CD14-positive monocyte (primary cell): ENCODE measurements at regions not wholly inside any gene's neighbourhood (a gene's known extent, or its start where the extent isn't known, plus 50 kb on each side); places are given as distances from the start of the nearest gene placed in this dataset.
"Not testable (repeated sequence)": the region's sequence is repeated elsewhere in the genome, so short reads cannot be mapped to it uniquely, and the experiment has no call there.

Experiments used
- DNase-seq, 3 donors: peaks; one replicate each; pipeline ENCODE4 v3.0.0-alpha.2; 2011 to 2022
- H2AFZ ChIP-seq: 2 replicates; pipeline ENCODE4 v1.6.0; 2012; ENCODE audit warnings: mild to moderate bottlenecking, low read depth, low read length, inconsistent platforms; ENCODE audit not compliant: insufficient read depth, poor library complexity, severe bottlenecking
- H3K27ac ChIP-seq, 2 donors: 1 replicate in 1 of 2; 2 replicates in 1 of 2; pipeline ENCODE4 v1.5.1; 2012 to 2013; ENCODE audit warnings: low read length in 2 of 2, control low read depth in 1 of 2, inconsistent platforms in 1 of 2, low read depth in 1 of 2, mild to moderate bottlenecking in 1 of 2
- H3K27me3 ChIP-seq, 2 donors: one replicate each; pipeline versions ENCODE4 v1.6.0 to v1.6.1; 2011 to 2013; ENCODE audit warnings: low read length in 2 of 2; ENCODE audit not compliant: control insufficient read depth in 2 of 2, insufficient read depth in 2 of 2
- H3K36me3 ChIP-seq, 2 donors: replicated peaks in 1 of 2; 1 replicate in 1 of 2; 2 replicates in 1 of 2; pipeline versions ENCODE4 v1.5.1 to v1.6.1; 2012 to 2013; ENCODE audit warnings: low read length in 2 of 2, control low read depth in 1 of 2, inconsistent platforms in 1 of 2, mild to moderate bottlenecking in 1 of 2; ENCODE audit not compliant: insufficient read depth in 2 of 2, control insufficient read depth in 1 of 2
- H3K4me1 ChIP-seq, 2 donors: 1 replicate in 1 of 2; 2 replicates in 1 of 2; pipeline versions ENCODE4 v1.5.1 to v1.6.1; 2012 to 2013; ENCODE audit warnings: low read length in 2 of 2, control low read depth in 1 of 2, inconsistent platforms in 1 of 2, mild to moderate bottlenecking in 1 of 2, moderate library complexity in 1 of 2; ENCODE audit not compliant: insufficient read depth in 2 of 2, control insufficient read depth in 1 of 2
- H3K4me2 ChIP-seq: replicated peaks from 2 replicates; pipeline ENCODE3; 2012; ENCODE audit warnings: low read length, moderate library complexity, mild to moderate bottlenecking; ENCODE audit not compliant: poor library complexity, severe bottlenecking; ENCODE audit errors: extremely low read depth
- H3K4me3 ChIP-seq, 3 experiments: fragments of 200-600 bp in 1 of 3; sonication (generic) in 1 of 3; replicated peaks in 1 of 3; 1 replicate in 2 of 3; 2 replicates in 1 of 3; pipeline ENCODE4 v1.5.1; 2011 to 2013; ENCODE audit warnings: low read length in 3 of 3, mild to moderate bottlenecking in 3 of 3, control low read depth in 2 of 3, low read depth in 2 of 3, inconsistent platforms in 1 of 3, moderate library complexity in 1 of 3
- H3K79me2 ChIP-seq: 2 replicates; pipeline ENCODE4 v1.6.0; 2012; ENCODE audit warnings: mild to moderate bottlenecking, control low read depth, inconsistent platforms, low read length, moderate library complexity; ENCODE audit not compliant: insufficient read depth
- H3K9ac ChIP-seq: 2 replicates; pipeline ENCODE4 v1.6.0; 2017; ENCODE audit warnings: low read length, mild to moderate bottlenecking; ENCODE audit not compliant: insufficient read depth, poor library complexity, severe bottlenecking
- H3K9me3 ChIP-seq, 2 donors: replicated peaks in 1 of 2; 1 replicate in 1 of 2; 2 replicates in 1 of 2; pipeline versions ENCODE4 v1.5.1 to v1.6.1; 2012 to 2013; ENCODE audit warnings: low read length in 2 of 2, control low read depth in 1 of 2; ENCODE audit not compliant: control insufficient read depth in 1 of 2, insufficient read depth in 1 of 2
- H4K20me1 ChIP-seq: 2 replicates; pipeline ENCODE4 v1.6.0; 2012; ENCODE audit warnings: mild to moderate bottlenecking, low read length, control low read depth, moderate library complexity; ENCODE audit not compliant: insufficient read depth
- H3K27ac Mint-ChIP-seq, 7 donors: one replicate each; pipeline ENCODE4 v1.8.0; 2020; ENCODE audit warnings: mild to moderate bottlenecking in 7 of 7, mixed read lengths in 7 of 7, moderate library complexity in 6 of 7, inconsistent platforms in 2 of 7
- H3K27me3 Mint-ChIP-seq, 3 donors: one replicate each; pipeline ENCODE4 v1.8.0; 2021 to 2022; ENCODE audit warnings: low read depth in 3 of 3, mild to moderate bottlenecking in 3 of 3, mixed read lengths in 3 of 3, moderate library complexity in 3 of 3, inconsistent platforms in 1 of 3
- H3K36me3 Mint-ChIP-seq, 2 donors: one replicate each; pipeline ENCODE4 v1.8.0; 2020; ENCODE audit warnings: mixed read lengths in 2 of 2, inconsistent platforms in 1 of 2, mild to moderate bottlenecking in 1 of 2
- H3K4me1 Mint-ChIP-seq: one replicate; pipeline ENCODE4 v1.8.0; 2020; ENCODE audit warnings: mild to moderate bottlenecking, mixed read lengths
- H3K4me3 Mint-ChIP-seq, 2 donors: one replicate each; pipeline ENCODE4 v1.8.0; 2020; ENCODE audit warnings: mild to moderate bottlenecking in 2 of 2, mixed read lengths in 2 of 2, moderate library complexity in 1 of 2
- H3K9me3 Mint-ChIP-seq, 7 donors: one replicate each; pipeline ENCODE4 v1.8.0; 2020 to 2022; ENCODE audit warnings: mixed read lengths in 7 of 7, mild to moderate bottlenecking in 6 of 7, moderate library complexity in 6 of 7, inconsistent platforms in 2 of 7
- CTCF ChIP-seq: fragments of 200-600 bp; IDR thresholded peaks from one replicate; pipeline ENCODE4 v1.8.0; 2022; ENCODE audit warnings: antibody characterized with exemption, mild to moderate bottlenecking
- WGBS: methylation state at CpG from one replicate; pipeline ENCODE4 v1.1.5; 2013; ENCODE audit warnings: missing lambda C conversion rate; ENCODE audit not compliant: insufficient coverage; 5-methylcytosine and 5-hydroxymethylcytosine counted together
- intact Hi-C, 2 donors: fragments of 100-400 bp; cut with micrococcal nuclease; formaldehyde crosslinking; loops; one replicate each; pipeline versions ENCODE4 v1.15.0 to v1.15.1; 2023

- no peaks in the 10 kb centered on the region for H4K20me1 ChIP-seq
- H3K9me3 ChIP-seq, result peaks cover 71 to 80% of the 10 kb centered on the region in 2 donors
- no peak for TF ChIP-seq CTCF
These were observed 65.2 kb upstream of the PEG3 start for GRCh38 chr19:56905631-56906150.

GRCh38 chr19:56912401-56913112 lies 72.0 kb upstream of the PEG3 start:
- no peaks in the 10 kb centered on the region for H3K79me2 ChIP-seq
- H3K36me3 Mint-ChIP-seq, result no peaks in the 10 kb centered on the region
- no peak overlapping the region for H2AFZ ChIP-seq
- DNase-seq, result no peak
- H3K9ac ChIP-seq, result no peak overlapping the region
- H3K27me3 Mint-ChIP-seq, result peaks cover 0 to 1% (median 0%) of the 10 kb centered on the region in 3 donors
- no peak overlapping the region for H3K4me3 Mint-ChIP-seq
- peaks cover 40 to 88% (median 60%) of the 10 kb centered on the region in 7 donors for H3K9me3 Mint-ChIP-seq
- H3K4me2 ChIP-seq, result no peak overlapping the region
- H3K27ac Mint-ChIP-seq, result no peak overlapping the region
- peaks cover 75 to 90% of the 10 kb centered on the region in 2 donors for H3K9me3 ChIP-seq
- H3K27ac ChIP-seq, result no peak overlapping the region
- H3K27me3 ChIP-seq, result no peaks in the 10 kb centered on the region
- no peaks in the 10 kb centered on the region for H4K20me1 ChIP-seq
- intact Hi-C loops, result no loop called here
- H3K4me1 Mint-ChIP-seq, result no peaks in the 10 kb centered on the region
- no peak for TF ChIP-seq CTCF
- 85% methylated on average over 8 of the region's 10 CpGs for WGBS
- no peaks in the 10 kb centered on the region for H3K4me1 ChIP-seq
- H3K4me3 ChIP-seq, result no peak overlapping the region
- H3K36me3 ChIP-seq, result no peaks in the 10 kb centered on the region

More at GRCh38 chr19:56905631-56906150, 65.2 kb upstream of the PEG3 start:
- no peaks in the 10 kb centered on the region for H3K27me3 ChIP-seq
- Mint-ChIP-seq H3K4me1 (no peaks in the 10 kb centered on the region), H3K36me3 (no peaks in the 10 kb centered on the region), H3K27ac (no peak overlapping the region), H3K9me3 (peaks cover 34 to 79% (median 70%) of the 10 kb centered on the region in 7 donors), H3K4me3 (no peak overlapping the region), H3K27me3 (peaks cover 0 to 5% (median 0%) of the 10 kb centered on the region in 3 donors)
- no peaks in the 10 kb centered on the region for H3K4me1 ChIP-seq
- no peaks in the 10 kb centered on the region for H3K36me3 ChIP-seq
- WGBS, result 86% methylated on average over 6 of the region's 6 CpGs
- H3K4me2 ChIP-seq, result no peak overlapping the region
- H3K79me2 ChIP-seq, result no peaks in the 10 kb centered on the region
- no peak overlapping the region for H3K9ac ChIP-seq
- intact Hi-C loops, result no loop called here
- no peak for DNase-seq
- no peak overlapping the region for H3K27ac ChIP-seq
- peak overlapping the region in 1 of 3 experiments; percentile 8 for H3K4me3 ChIP-seq
- H2AFZ ChIP-seq, result no peak overlapping the region

- H3K4me3 ChIP-seq, H3K4me2 ChIP-seq, H2AFZ ChIP-seq, H3K4me1 ChIP-seq, H3K36me3 ChIP-seq, H3K4me1 Mint-ChIP-seq, H3K79me2 ChIP-seq, H3K9ac ChIP-seq, H3K27ac Mint-ChIP-seq, H3K27me3 Mint-ChIP-seq, H3K36me3 Mint-ChIP-seq, H3K27ac ChIP-seq, intact Hi-C loops, H3K4me3 Mint-ChIP-seq, H4K20me1 ChIP-seq, H3K27me3 ChIP-seq, DNase-seq: not testable (repeated sequence)
- H3K9me3 Mint-ChIP-seq, result peaks cover 35 to 82% (median 56%) of the 10 kb centered on the region in 7 donors
- peaks cover 72 to 89% of the 10 kb centered on the region in 2 donors for H3K9me3 ChIP-seq
- WGBS, result no CpG with 5 or more reads among the region's 4 CpGs
These were observed 72.6 kb upstream of the PEG3 start for GRCh38 chr19:56913113-56913455.
